CD14-positive monocyte (primary cell): ENCODE measurements at regions not wholly inside any gene's neighbourhood (a gene's known extent, or its start where the extent isn't known, plus 50 kb on each side); places are given as distances from the start of the nearest gene placed in this dataset.

Experiments
- DNase-seq, 3 donors: peaks; one replicate each; pipeline ENCODE4 v3.0.0-alpha.2; 2011 to 2022
- H2AFZ ChIP-seq: 2 replicates; pipeline ENCODE4 v1.6.0; 2012; ENCODE audit warnings: mild to moderate bottlenecking, low read depth, low read length, inconsistent platforms; ENCODE audit not compliant: insufficient read depth, poor library complexity, severe bottlenecking
- H3K27ac ChIP-seq, 2 donors: 1 replicate in 1 of 2; 2 replicates in 1 of 2; pipeline ENCODE4 v1.5.1; 2012 to 2013; ENCODE audit warnings: low read length in 2 of 2, control low read depth in 1 of 2, inconsistent platforms in 1 of 2, low read depth in 1 of 2, mild to moderate bottlenecking in 1 of 2
- H3K27me3 ChIP-seq, 2 donors: one replicate each; pipeline versions ENCODE4 v1.6.0 to v1.6.1; 2011 to 2013; ENCODE audit warnings: low read length in 2 of 2; ENCODE audit not compliant: control insufficient read depth in 2 of 2, insufficient read depth in 2 of 2
- H3K36me3 ChIP-seq, 2 donors: replicated peaks in 1 of 2; 1 replicate in 1 of 2; 2 replicates in 1 of 2; pipeline versions ENCODE4 v1.5.1 to v1.6.1; 2012 to 2013; ENCODE audit warnings: low read length in 2 of 2, control low read depth in 1 of 2, inconsistent platforms in 1 of 2, mild to moderate bottlenecking in 1 of 2; ENCODE audit not compliant: insufficient read depth in 2 of 2, control insufficient read depth in 1 of 2
- H3K4me1 ChIP-seq, 2 donors: 1 replicate in 1 of 2; 2 replicates in 1 of 2; pipeline versions ENCODE4 v1.5.1 to v1.6.1; 2012 to 2013; ENCODE audit warnings: low read length in 2 of 2, control low read depth in 1 of 2, inconsistent platforms in 1 of 2, mild to moderate bottlenecking in 1 of 2, moderate library complexity in 1 of 2; ENCODE audit not compliant: insufficient read depth in 2 of 2, control insufficient read depth in 1 of 2
- H3K4me2 ChIP-seq: replicated peaks from 2 replicates; pipeline ENCODE3; 2012; ENCODE audit warnings: low read length, moderate library complexity, mild to moderate bottlenecking; ENCODE audit not compliant: poor library complexity, severe bottlenecking; ENCODE audit errors: extremely low read depth
- H3K4me3 ChIP-seq, 3 experiments: fragments of 200-600 bp in 1 of 3; sonication (generic) in 1 of 3; replicated peaks in 1 of 3; 1 replicate in 2 of 3; 2 replicates in 1 of 3; pipeline ENCODE4 v1.5.1; 2011 to 2013; ENCODE audit warnings: low read length in 3 of 3, mild to moderate bottlenecking in 3 of 3, control low read depth in 2 of 3, low read depth in 2 of 3, inconsistent platforms in 1 of 3, moderate library complexity in 1 of 3
- H3K79me2 ChIP-seq: 2 replicates; pipeline ENCODE4 v1.6.0; 2012; ENCODE audit warnings: mild to moderate bottlenecking, control low read depth, inconsistent platforms, low read length, moderate library complexity; ENCODE audit not compliant: insufficient read depth
- H3K9ac ChIP-seq: 2 replicates; pipeline ENCODE4 v1.6.0; 2017; ENCODE audit warnings: low read length, mild to moderate bottlenecking; ENCODE audit not compliant: insufficient read depth, poor library complexity, severe bottlenecking
- H3K9me3 ChIP-seq, 2 donors: replicated peaks in 1 of 2; 1 replicate in 1 of 2; 2 replicates in 1 of 2; pipeline versions ENCODE4 v1.5.1 to v1.6.1; 2012 to 2013; ENCODE audit warnings: low read length in 2 of 2, control low read depth in 1 of 2; ENCODE audit not compliant: control insufficient read depth in 1 of 2, insufficient read depth in 1 of 2
- H4K20me1 ChIP-seq: 2 replicates; pipeline ENCODE4 v1.6.0; 2012; ENCODE audit warnings: mild to moderate bottlenecking, low read length, control low read depth, moderate library complexity; ENCODE audit not compliant: insufficient read depth
- H3K27ac Mint-ChIP-seq, 7 donors: one replicate each; pipeline ENCODE4 v1.8.0; 2020; ENCODE audit warnings: mild to moderate bottlenecking in 7 of 7, mixed read lengths in 7 of 7, moderate library complexity in 6 of 7, inconsistent platforms in 2 of 7
- H3K27me3 Mint-ChIP-seq, 3 donors: one replicate each; pipeline ENCODE4 v1.8.0; 2021 to 2022; ENCODE audit warnings: low read depth in 3 of 3, mild to moderate bottlenecking in 3 of 3, mixed read lengths in 3 of 3, moderate library complexity in 3 of 3, inconsistent platforms in 1 of 3
- H3K36me3 Mint-ChIP-seq, 2 donors: one replicate each; pipeline ENCODE4 v1.8.0; 2020; ENCODE audit warnings: mixed read lengths in 2 of 2, inconsistent platforms in 1 of 2, mild to moderate bottlenecking in 1 of 2
- H3K4me1 Mint-ChIP-seq: one replicate; pipeline ENCODE4 v1.8.0; 2020; ENCODE audit warnings: mild to moderate bottlenecking, mixed read lengths
- H3K4me3 Mint-ChIP-seq, 2 donors: one replicate each; pipeline ENCODE4 v1.8.0; 2020; ENCODE audit warnings: mild to moderate bottlenecking in 2 of 2, mixed read lengths in 2 of 2, moderate library complexity in 1 of 2
- H3K9me3 Mint-ChIP-seq, 7 donors: one replicate each; pipeline ENCODE4 v1.8.0; 2020 to 2022; ENCODE audit warnings: mixed read lengths in 7 of 7, mild to moderate bottlenecking in 6 of 7, moderate library complexity in 6 of 7, inconsistent platforms in 2 of 7
- WGBS: methylation state at CpG from one replicate; pipeline ENCODE4 v1.1.5; 2013; ENCODE audit warnings: missing lambda C conversion rate; ENCODE audit not compliant: insufficient coverage; 5-methylcytosine and 5-hydroxymethylcytosine counted together
- intact Hi-C, 2 donors: fragments of 100-400 bp; cut with micrococcal nuclease; formaldehyde crosslinking; loops; one replicate each; pipeline versions ENCODE4 v1.15.0 to v1.15.1; 2023
- TF ChIP-seq, protein P1 (sequence below): fragments of 200-600 bp; IDR thresholded peaks from one replicate; pipeline ENCODE4 v1.8.0; 2022; ENCODE audit warnings: antibody characterized with exemption, mild to moderate bottlenecking

DNA sequence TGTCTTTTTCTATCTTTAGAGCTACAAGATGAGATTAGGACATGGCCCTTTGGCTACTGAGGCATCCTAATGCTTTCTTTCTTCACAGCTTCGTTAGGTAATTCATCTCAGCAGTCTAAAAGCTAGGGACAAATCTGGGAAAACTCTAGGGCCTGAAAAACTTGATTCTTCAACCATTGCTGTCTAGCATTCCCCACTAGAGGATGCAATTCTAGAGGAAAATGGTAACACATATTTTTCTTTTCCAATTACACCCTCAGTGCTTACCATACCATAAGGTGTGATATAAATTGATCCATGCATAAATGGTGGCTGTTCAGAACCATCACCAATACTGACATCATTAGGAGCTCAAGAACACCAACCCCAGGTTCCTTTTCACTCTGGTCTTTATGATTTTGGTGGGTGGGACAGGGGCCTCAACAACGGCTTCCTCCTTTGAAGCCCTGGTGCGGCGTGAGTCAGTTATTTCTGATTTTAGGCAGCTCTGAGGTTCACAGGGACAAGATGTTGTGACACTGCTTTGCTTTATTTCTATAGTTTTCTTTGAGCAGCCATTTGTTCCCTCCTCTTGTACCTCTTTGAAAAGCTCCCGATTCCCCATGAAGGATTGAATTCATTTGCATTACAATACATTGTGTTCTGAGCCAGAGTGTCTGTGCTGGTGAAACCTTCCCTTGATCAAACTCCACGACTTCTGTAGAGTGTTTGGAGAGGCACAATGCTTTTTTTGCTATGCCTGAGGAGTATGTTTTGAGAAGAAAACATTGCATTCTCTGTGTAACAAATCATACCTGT lies 526.0 kb upstream of the TRPC7 start:
- Histone ChIP-seq H3K27ac (no peak overlapping the region), H3K27me3 (no peaks in the 10 kb centered on the region), H3K9ac (no peak overlapping the region), H2AFZ (no peak overlapping the region), H4K20me1 (no peaks in the 10 kb centered on the region), H3K4me1 (no peaks in the 10 kb centered on the region), H3K36me3 (no peaks in the 10 kb centered on the region), H3K79me2 (no peaks in the 10 kb centered on the region), H3K4me2 (no peak overlapping the region), H3K4me3 (no peak overlapping the region), H3K9me3 (no peaks in the 10 kb centered on the region)
- Mint-ChIP-seq H3K4me3 (no peak overlapping the region), H3K27me3 (peaks cover 0 to 2% (median 0%) of the 10 kb centered on the region in 3 donors), H3K36me3 (no peaks in the 10 kb centered on the region), H3K9me3 (peaks cover 0 to 6% (median 0%) of the 10 kb centered on the region in 7 donors), H3K4me1 (no peaks in the 10 kb centered on the region), H3K27ac (no peak overlapping the region)
- intact Hi-C loops: no loop called here
- no peak for DNase-seq
- TF ChIP-seq, protein P1, sequence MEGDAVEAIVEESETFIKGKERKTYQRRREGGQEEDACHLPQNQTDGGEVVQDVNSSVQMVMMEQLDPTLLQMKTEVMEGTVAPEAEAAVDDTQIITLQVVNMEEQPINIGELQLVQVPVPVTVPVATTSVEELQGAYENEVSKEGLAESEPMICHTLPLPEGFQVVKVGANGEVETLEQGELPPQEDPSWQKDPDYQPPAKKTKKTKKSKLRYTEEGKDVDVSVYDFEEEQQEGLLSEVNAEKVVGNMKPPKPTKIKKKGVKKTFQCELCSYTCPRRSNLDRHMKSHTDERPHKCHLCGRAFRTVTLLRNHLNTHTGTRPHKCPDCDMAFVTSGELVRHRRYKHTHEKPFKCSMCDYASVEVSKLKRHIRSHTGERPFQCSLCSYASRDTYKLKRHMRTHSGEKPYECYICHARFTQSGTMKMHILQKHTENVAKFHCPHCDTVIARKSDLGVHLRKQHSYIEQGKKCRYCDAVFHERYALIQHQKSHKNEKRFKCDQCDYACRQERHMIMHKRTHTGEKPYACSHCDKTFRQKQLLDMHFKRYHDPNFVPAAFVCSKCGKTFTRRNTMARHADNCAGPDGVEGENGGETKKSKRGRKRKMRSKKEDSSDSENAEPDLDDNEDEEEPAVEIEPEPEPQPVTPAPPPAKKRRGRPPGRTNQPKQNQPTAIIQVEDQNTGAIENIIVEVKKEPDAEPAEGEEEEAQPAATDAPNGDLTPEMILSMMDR: no peak
- WGBS: no CpG with 5 or more reads among the region's 6 CpGs

DNA sequence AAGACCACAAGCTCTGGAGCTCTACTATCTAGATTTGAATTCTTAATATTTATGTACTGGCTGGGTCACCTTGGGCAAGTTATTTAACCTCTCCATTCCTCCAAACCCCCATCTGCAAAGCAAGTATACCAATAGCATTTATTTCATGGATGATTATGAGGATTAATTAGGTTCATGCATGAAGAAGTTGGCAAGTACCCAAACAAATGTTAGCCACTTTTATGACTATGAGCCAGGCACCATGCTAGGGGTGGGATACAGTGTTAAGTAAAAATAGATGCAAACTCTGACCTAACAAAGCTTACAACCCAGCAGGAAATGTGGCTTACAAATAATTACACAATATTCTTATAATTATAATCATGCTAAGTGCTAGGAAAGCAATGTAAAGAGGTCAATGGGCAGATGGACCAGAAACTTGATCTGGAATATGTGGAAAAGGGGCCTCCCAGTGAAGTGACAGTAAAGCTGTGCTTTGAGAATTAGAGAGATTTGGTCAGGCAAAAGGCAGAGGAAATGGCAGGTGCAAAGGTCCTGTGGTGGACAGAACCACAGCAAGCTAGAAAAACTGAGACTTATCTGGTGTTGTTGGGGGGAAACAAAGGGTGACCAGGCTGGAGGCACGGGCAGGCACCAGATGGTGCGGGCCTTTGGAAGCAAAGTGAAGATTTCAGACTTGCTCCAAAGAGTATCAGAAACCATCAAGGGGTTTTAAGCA lies 525.2 kb upstream of the TRPC7 start:
- peaks cover 0 to 6% (median 0%) of the 10 kb centered on the region in 7 donors for H3K9me3 Mint-ChIP-seq
- Histone ChIP-seq H3K9me3 (no peaks in the 10 kb centered on the region), H3K27me3 (no peaks in the 10 kb centered on the region), H3K4me2 (no peak overlapping the region), H3K9ac (no peak overlapping the region), H2AFZ (no peak overlapping the region), H4K20me1 (no peaks in the 10 kb centered on the region), H3K4me3 (no peak overlapping the region), H3K79me2 (no peaks in the 10 kb centered on the region), H3K27ac (no peak overlapping the region), H3K4me1 (no peaks in the 10 kb centered on the region), H3K36me3 (no peaks in the 10 kb centered on the region)
- TF ChIP-seq, protein P1: no peak
- H3K4me3 Mint-ChIP-seq: no peak overlapping the region
- no peaks in the 10 kb centered on the region for H3K36me3 Mint-ChIP-seq
- H3K4me1 Mint-ChIP-seq: no peaks in the 10 kb centered on the region
- DNase-seq: no peak
- peaks cover 0 to 2% (median 2%) of the 10 kb centered on the region in 3 donors for H3K27me3 Mint-ChIP-seq
- intact Hi-C loops: no loop called here
- H3K27ac Mint-ChIP-seq: no peak overlapping the region
- 100% methylated on average over 1 of the region's 2 CpGs for WGBS
